ENCODE measurements at regions not wholly inside any gene's neighbourhood (a gene's known extent, or its start where the extent isn't known, plus 50 kb on each side); places are given as distances from the start of the nearest gene placed in this dataset.

GRCh38 chr5:120016717-120017382 lies 387.5 kb downstream of the FAM170A start:
- DNase-seq: peak; percentile 87

- DNase-seq: peak; percentile 35
Measured at GRCh38 chr5:120017513-120017912, 388.2 kb downstream of the FAM170A start.

GRCh38 chr5:120035181-120035580 lies 405.8 kb downstream of the FAM170A start:
- DNase-seq: no peak

GRCh38 chr5:120035815-120036577 lies 406.6 kb downstream of the FAM170A start:
- no peak for DNase-seq

- DNase-seq: no peak
Measured at GRCh38 chr5:120037451-120037850, 408.1 kb downstream of the FAM170A start.

DNA sequence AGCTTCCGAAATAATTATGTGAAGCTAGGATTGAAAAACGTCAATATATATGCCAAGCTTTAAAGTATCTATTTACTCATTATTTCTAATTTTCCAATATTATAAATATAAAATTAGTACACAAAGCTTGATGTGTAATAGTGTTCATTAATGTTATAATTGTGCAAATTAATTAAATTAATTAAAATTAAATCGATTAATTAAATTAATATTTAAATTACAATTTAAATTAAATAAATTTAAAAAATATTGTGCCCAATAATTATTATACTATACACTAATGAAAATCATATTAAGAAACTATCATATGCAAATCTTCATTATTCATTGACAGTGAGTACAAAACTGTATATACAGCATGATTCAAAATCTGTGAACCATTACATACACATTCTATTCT lies 409.8 kb downstream of the FAM170A start:
- no peak for DNase-seq

GRCh38 chr5:120043431-120043830 lies 414.1 kb downstream of the FAM170A start:
- no peak for DNase-seq

GRCh38 chr5:120052916-120053828 lies 410.9 kb upstream of the PRR16 start:
- no peak for DNase-seq

- no peak for DNase-seq
Measured at GRCh38 chr5:120053841-120054240, 410.3 kb upstream of the PRR16 start.

DNA sequence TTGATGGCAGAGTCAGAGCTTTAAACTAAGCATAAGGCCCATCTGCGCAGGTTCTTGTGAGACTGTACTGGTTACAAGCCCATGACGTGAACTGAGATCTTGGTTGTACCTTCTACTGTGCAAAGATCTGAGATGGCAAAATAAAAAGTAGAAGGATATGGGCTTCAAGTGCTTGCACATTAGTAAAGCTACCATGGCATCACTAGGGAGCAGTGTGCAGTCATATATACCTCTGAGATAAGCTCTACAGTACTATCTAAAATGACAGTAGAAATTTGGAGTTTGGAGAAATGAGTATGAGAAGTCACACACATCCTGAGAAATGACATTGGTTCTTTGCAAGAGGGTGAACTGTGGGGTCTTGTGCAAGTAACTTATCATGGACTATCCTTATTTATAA lies 408.2 kb upstream of the PRR16 start:
- DNase-seq: peak; percentile 37

DNA sequence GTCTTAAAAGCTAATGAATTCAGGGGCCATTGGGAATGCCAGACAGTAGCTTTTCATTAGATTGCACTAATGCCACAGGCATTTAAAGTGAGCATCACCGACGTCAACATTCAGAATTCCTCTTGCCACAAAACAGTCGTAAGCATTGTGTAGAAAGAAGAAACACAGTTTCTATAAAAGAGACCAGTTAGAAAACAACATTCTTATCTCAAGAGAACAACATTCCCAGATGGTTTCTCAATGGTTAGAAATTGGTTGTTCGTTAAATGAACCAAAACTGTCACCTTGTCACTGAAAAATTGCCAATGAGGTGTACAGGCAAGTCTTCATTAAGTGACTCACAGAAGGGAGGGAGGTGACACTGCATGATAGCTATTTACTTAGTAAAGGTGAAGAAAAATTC lies 401.6 kb upstream of the PRR16 start:
- peak; percentile 52 for DNase-seq

- no peak for DNase-seq
Measured at GRCh38 chr5:120072068-120072761, 391.9 kb upstream of the PRR16 start.

- peak; percentile 76 for DNase-seq
Measured at GRCh38 chr5:120073722-120074121, 390.4 kb upstream of the PRR16 start.

- no peak for DNase-seq
Measured at GRCh38 chr5:120080781-120081180, 383.3 kb upstream of the PRR16 start.

DNA sequence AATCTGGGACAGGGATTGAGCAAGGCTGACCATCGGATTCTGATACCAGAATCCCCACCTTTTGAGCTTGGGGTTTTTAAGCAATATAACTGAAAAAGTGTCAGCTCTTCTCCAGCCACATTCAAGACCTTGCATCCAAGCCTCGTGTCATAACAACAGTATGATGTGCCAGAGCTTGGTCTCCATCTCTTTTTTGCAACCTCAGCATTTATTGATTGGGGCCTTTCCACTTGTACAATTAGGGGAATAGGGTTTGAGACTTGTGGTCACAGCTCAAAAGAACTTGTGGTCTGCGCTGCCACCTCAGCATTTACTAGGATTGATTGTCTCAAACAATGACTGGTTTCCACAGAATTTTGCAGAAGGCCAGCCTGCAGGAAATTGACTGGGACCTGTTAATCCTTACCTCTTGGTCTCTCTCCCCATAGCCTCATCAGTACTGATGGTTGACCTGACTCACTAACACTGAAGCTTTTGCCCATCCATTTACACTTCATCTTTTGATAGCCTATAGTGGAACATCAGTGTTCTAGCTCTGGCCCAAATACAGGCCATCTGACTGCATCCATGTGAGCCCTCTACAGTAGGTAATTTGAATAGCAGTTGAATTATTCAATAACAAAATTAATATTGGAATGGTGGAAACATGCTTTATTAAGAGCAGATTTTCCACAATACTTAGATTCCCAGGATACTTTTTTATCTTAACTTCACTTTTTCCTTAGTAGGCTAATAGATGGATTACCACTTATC lies 381.6 kb upstream of the PRR16 start:
- peak; percentile 11 for DNase-seq

- DNase-seq: peak; percentile 83
Measured at GRCh38 chr5:120083851-120084542, 380.1 kb upstream of the PRR16 start.

- no peak for DNase-seq
Measured at GRCh38 chr5:120084543-120084870, 379.6 kb upstream of the PRR16 start.

DNA sequence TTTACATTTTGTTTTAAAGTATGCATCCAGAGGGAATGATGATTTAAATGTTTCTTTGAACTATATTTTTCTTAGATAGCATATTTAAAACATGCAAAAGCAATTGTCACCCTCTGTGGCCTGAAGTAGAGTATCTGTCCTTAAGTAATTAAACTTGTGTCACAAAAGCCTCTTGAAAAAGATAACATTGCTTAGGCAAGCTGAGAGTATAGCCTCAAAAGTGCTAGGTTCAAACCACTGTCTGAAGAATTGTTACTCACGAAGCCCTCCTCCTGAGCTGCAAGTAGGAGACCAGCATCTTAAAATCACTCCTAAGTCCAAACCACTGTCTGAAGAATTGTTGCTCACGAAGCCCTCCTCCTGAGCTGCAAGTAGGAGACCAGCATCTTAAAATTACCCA lies 378.0 kb upstream of the PRR16 start:
- no peak for DNase-seq

DNA sequence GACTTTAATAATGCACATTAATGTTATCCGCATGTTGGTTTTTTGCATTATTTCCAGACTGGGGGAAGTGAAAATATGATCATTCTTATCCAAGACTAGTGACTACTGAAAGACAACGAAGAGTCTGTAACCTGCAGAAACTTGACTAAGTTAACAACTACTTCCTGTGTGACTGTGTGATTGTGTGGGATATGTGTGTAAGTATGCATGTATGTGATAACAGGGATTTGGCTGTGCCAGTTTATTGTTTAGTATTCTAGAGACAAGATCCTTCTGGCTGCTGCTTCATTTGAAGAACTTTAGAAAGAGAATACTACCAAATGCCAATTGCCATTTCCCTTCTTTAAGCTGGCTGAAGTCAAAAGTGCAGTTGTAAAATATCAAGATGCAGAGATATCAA lies 375.7 kb upstream of the PRR16 start:
- no peak for DNase-seq

- DNase-seq: no peak
Measured at GRCh38 chr5:120088836-120089235, 375.3 kb upstream of the PRR16 start.

- DNase-seq: no peak
Measured at GRCh38 chr5:120091376-120091948, 372.6 kb upstream of the PRR16 start.

All from NCI-H69 (cell line).